A673 (cell line): ENCODE measurements at regions not wholly inside any gene's neighbourhood (a gene's known extent, or its start where the extent isn't known, plus 50 kb on each side); places are given as distances from the start of the nearest gene placed in this dataset.

Source experiments
- BruUV-seq: library from RNA; stranded (reverse); fragments of 400-500 nt; replicated peaks from 2 replicates; lab custom pipeline; 2021; lab: Mats Ljungman, UMichigan
- CTCF ChIA-PET: fragments of 300-600 bp; sonication (Branson Sonifier 250); formaldehyde crosslinking; loops from one replicate; lab custom pipeline; 2022; ENCODE audit warnings: antibody characterized with exemption; lab: Charles Lee
- POLR2A ChIA-PET: fragments of 300-600 bp; sonication (Branson Sonifier 250); formaldehyde crosslinking; loops from one replicate; lab custom pipeline; 2022; ENCODE audit warnings: antibody characterized with exemption; ENCODE audit not compliant: low non-redundant PET; lab: Charles Lee
- DNase-seq: peaks from one replicate; pipeline ENCODE4 v3.0.0-alpha.2; 2015; ENCODE audit warnings: low spot score
- H3K27ac ChIP-seq: fragments of 200-600 bp; sonication (generic); 2 replicates; pipeline ENCODE4 v1.5.1; 2016; ENCODE audit warnings: mixed run types, low read depth, mild to moderate bottlenecking, mixed read lengths, antibody characterized with exemption, low read length; ENCODE audit not compliant: poor library complexity, severe bottlenecking
- H3K27me3 ChIP-seq: fragments of 200-600 bp; sonication (generic); replicated peaks from 2 replicates; pipeline ENCODE4 v1.6.1; 2017; ENCODE audit warnings: mixed run types, low read depth, mild to moderate bottlenecking, mixed read lengths, antibody characterized with exemption, low read length; ENCODE audit not compliant: insufficient read depth, poor library complexity
- H3K36me3 ChIP-seq: fragments of 200-600 bp; sonication (generic); 2 replicates; pipeline ENCODE4 v1.6.1; 2016; ENCODE audit warnings: mixed run types, mild to moderate bottlenecking, mixed read lengths, antibody characterized with exemption, low read length; ENCODE audit not compliant: insufficient read depth, poor library complexity, severe bottlenecking
- H3K4me1 ChIP-seq: fragments of 200-600 bp; sonication (generic); 2 replicates; pipeline ENCODE4 v1.6.1; 2017; ENCODE audit warnings: mixed run types, mild to moderate bottlenecking, mixed read lengths, antibody characterized with exemption, low read length; ENCODE audit not compliant: insufficient read depth, poor library complexity, severe bottlenecking
- H3K4me3 ChIP-seq: fragments of 200-600 bp; sonication (generic); 2 replicates; pipeline ENCODE4 v1.5.1; 2016; ENCODE audit warnings: low read depth, mixed run types, mild to moderate bottlenecking, mixed read lengths, low read length; ENCODE audit not compliant: poor library complexity, severe bottlenecking
- H3K9me3 ChIP-seq: fragments of 200-600 bp; sonication (generic); 2 replicates; pipeline ENCODE4 v1.6.1; 2016; ENCODE audit warnings: mixed run types, low read depth, mild to moderate bottlenecking, mixed read lengths, antibody characterized with exemption, low read length; ENCODE audit not compliant: poor library complexity, severe bottlenecking
- EZH2 ChIP-seq: fragments of 200-600 bp; sonication (generic); IDR thresholded peaks from 2 replicates; pipeline ENCODE4 v1.6.1; 2017; ENCODE audit warnings: borderline replicate concordance, low read depth, mild to moderate bottlenecking, mixed read lengths, antibody characterized with exemption, low read length; ENCODE audit not compliant: poor library complexity, severe bottlenecking
- intact Hi-C: fragments of 100-400 bp; cut with micrococcal nuclease; formaldehyde crosslinking; loops from one replicate; pipeline ENCODE4 v1.10.0; 2022; ENCODE audit not compliant: unreplicated experiment
- TF ChIP-seq, protein P1 (sequence below): fragments of 300-800, 200-600 bp; sonication (generic); conservative IDR thresholded peaks from 2 replicates; pipeline ENCODE4 v1.5.1; 2017; ENCODE audit warnings: low read depth, mild to moderate bottlenecking, antibody characterized with exemption, low read length, moderate library complexity, mixed read lengths

DNA sequence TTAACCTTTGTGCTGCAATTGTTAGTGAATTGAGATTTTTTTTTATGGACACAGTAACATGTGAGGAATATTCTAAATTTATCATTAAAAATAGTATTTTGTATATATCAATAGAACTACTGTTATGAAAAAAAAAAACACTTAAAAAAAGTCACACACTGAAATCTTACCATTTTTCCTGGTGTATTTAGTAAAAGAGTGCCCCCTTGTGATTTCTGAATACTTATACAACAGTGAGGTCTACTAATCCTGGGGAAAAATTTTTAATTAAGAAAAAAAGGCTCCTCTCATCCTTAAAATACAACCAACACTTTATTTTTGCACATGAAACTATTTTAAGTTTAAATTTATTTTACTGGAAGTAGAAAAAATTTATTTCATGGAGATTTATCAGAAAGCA lies 56.4 kb upstream of the SPOCK3 start:
- no peak overlapping the region for H3K27ac ChIP-seq
- TF ChIP-seq EZH2: no peak
- TF ChIP-seq, protein P1, sequence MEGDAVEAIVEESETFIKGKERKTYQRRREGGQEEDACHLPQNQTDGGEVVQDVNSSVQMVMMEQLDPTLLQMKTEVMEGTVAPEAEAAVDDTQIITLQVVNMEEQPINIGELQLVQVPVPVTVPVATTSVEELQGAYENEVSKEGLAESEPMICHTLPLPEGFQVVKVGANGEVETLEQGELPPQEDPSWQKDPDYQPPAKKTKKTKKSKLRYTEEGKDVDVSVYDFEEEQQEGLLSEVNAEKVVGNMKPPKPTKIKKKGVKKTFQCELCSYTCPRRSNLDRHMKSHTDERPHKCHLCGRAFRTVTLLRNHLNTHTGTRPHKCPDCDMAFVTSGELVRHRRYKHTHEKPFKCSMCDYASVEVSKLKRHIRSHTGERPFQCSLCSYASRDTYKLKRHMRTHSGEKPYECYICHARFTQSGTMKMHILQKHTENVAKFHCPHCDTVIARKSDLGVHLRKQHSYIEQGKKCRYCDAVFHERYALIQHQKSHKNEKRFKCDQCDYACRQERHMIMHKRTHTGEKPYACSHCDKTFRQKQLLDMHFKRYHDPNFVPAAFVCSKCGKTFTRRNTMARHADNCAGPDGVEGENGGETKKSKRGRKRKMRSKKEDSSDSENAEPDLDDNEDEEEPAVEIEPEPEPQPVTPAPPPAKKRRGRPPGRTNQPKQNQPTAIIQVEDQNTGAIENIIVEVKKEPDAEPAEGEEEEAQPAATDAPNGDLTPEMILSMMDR: peak; percentile 49; the same call in 1 of the 2 replicates
- ChIA-PET POLR2A (no interaction called here), CTCF (no interaction called here)
- BruUV-seq: no TSS peak
- no peaks in the 10 kb centered on the region for H3K27me3 ChIP-seq
- H3K9me3 ChIP-seq: no peaks in the 10 kb centered on the region
- peak; percentile 15 for DNase-seq
- H3K4me1 ChIP-seq: no peaks in the 10 kb centered on the region
- H3K4me3 ChIP-seq: no peak overlapping the region
- H3K36me3 ChIP-seq: no peaks in the 10 kb centered on the region
- intact Hi-C loops: loop anchor here (2.0 to 10.0 kb wide), 2 partner anchors 270 to 1116 kb away; no protein-coding TSS in a partner anchor

DNA sequence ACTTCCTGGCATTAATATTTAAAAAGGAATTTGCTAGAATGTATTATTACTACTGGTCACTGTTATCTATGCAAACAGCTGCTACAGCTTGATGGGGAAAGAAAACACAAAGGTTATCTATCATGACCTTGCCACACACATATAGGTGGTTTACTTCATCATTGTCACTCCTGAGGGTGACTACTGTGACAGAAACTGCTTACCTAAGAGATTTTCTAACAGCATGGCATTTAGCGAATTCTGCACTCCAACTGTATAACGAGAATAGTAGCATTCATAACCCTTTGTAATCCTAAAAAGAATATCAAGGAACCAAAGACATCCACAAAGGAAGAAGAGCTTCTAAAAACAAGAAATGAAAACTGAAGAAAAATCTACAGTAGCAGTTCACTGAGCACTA lies 74.6 kb upstream of the SPOCK3 start:
- POLR2A ChIA-PET: no interaction called here
- intact Hi-C loops: no loop called here
- H3K36me3 ChIP-seq: no peaks in the 10 kb centered on the region
- H3K27ac ChIP-seq: no peak overlapping the region
- H3K4me1 ChIP-seq: no peaks in the 10 kb centered on the region
- H3K27me3 ChIP-seq: no peaks in the 10 kb centered on the region
- H3K9me3 ChIP-seq: no peaks in the 10 kb centered on the region
- DNase-seq: no peak
- no peak overlapping the region for H3K4me3 ChIP-seq
- BruUV-seq: no TSS peak
- TF ChIP-seq, protein P1: no peak
- TF ChIP-seq EZH2: no peak
- CTCF ChIA-PET: no interaction called here

DNA sequence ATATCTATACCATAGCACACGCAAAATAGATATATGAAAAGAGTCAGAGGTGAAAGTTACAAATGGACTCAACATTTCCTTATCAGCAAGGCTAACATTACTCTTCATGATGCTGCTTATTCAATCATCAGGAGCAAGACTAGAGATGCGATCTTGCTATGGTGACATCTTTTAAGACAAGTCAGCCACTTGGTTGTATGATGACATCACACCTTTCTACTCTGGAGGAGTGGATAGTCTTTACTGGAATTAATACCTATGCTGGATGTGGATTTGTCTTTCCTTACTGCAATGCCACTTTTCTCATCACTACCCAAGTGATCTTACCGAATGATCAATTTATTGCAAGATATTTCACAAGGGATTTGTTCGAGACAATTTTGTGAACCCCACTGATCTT lies 87.0 kb upstream of the SPOCK3 start:
- TF ChIP-seq, protein P1: no peak
- TF ChIP-seq EZH2: no peak
- no TSS peak for BruUV-seq
- Histone ChIP-seq H3K27ac (no peak overlapping the region), H3K9me3 (no peaks in the 10 kb centered on the region), H3K4me3 (no peak overlapping the region), H3K36me3 (no peaks in the 10 kb centered on the region), H3K27me3 (no peaks in the 10 kb centered on the region), H3K4me1 (no peaks in the 10 kb centered on the region)
- intact Hi-C loops: no loop called here
- no peak for DNase-seq
- CTCF ChIA-PET: no interaction called here
- POLR2A ChIA-PET: no interaction called here
